HepG2 (cell line): ENCODE measurements at regions not wholly inside any gene's neighbourhood (a gene's known extent, or its start where the extent isn't known, plus 50 kb on each side); places are given as distances from the start of the nearest gene placed in this dataset.

ENCODE experiments used
- ATAC-seq: fragments of 200-7000 bp; cut with Tn5 transposase; 3 replicates; pipeline ENCODE4 v1.9.1; 2020; ENCODE audit warnings: mild to moderate bottlenecking, moderate library complexity
- BruUV-seq: library from RNA; stranded (reverse); fragments of 400-500 nt; replicated peaks from 2 replicates; lab custom pipeline; 2021; lab: Mats Ljungman, UMichigan
- CTCF ChIA-PET: fragments of 300-600 bp; formaldehyde crosslinking; extraction: SDS; loops from one replicate; lab custom pipeline; 2021; ENCODE audit warnings: low total read pairs, inconsistent platforms, low intra/inter-chr PET ratio; lab: Yijun Ruan, JAX
- POLR2A ChIA-PET: fragments of 350-600 bp; sonication (Branson Sonifier 250); formaldehyde crosslinking; loops from one replicate; lab custom pipeline; 2020; ENCODE audit warnings: antibody characterized with exemption, inconsistent platforms; lab: Yijun Ruan, JAX
- DNase-seq: peaks from one replicate; pipeline ENCODE4 v3.0.0-alpha.2; 2015; ENCODE audit warnings: low spot score
- FAIRE-seq: peaks from 3 replicates; lab custom pipeline; 2011; peaks lifted over from hg19 to GRCh38; lab: Jason Lieb, UNC
- H2AFZ ChIP-seq: one replicate; pipeline ENCODE4 v1.6.1; 2011; ENCODE audit warnings: low read length, inconsistent platforms
- H3K27ac ChIP-seq: fragments of 300-600 bp; 3 replicates; pipeline ENCODE4 v1.8.0; 2011; ENCODE audit warnings: mixed run types, mild to moderate bottlenecking, mixed read lengths, low read length, inconsistent platforms; ENCODE audit not compliant: insufficient read depth; ENCODE audit errors: extremely low read length
- H3K27me3 ChIP-seq, 2 experiments: fragments of 200-600 bp in 1 of 2; 2 replicates in 1 of 2; 3 replicates in 1 of 2; pipeline versions ENCODE4 v1.6.0 to v1.8.0; 2011; ENCODE audit warnings: low read length in 2 of 2, mild to moderate bottlenecking in 2 of 2, moderate library complexity in 2 of 2, inconsistent platforms in 1 of 2; ENCODE audit not compliant: insufficient read depth in 2 of 2, control insufficient read depth in 1 of 2
- H3K36me3 ChIP-seq, 2 experiments: fragments of 200-600 bp in 1 of 2; replicated peaks in 1 of 2; 2 replicates in 1 of 2; 3 replicates in 1 of 2; pipeline versions ENCODE4 v1.5.1 to v1.8.0; 2011; ENCODE audit warnings: low read length in 2 of 2, inconsistent platforms in 1 of 2; ENCODE audit not compliant: insufficient read depth in 2 of 2, control insufficient read depth in 1 of 2
- H3K4me1 ChIP-seq: 2 replicates; pipeline ENCODE4 v1.5.1; 2012; ENCODE audit warnings: low read length, inconsistent platforms; ENCODE audit not compliant: insufficient read depth
- H3K4me2 ChIP-seq: 2 replicates; pipeline ENCODE4 v1.6.0; 2011; ENCODE audit warnings: low read depth, low read length, inconsistent platforms
- H3K4me3 ChIP-seq, 3 experiments: fragments of 200-600 bp in 1 of 3; sonication (generic), shearing (Covaris generic) in 1 of 3; replicated peaks in 1 of 3; 2 replicates each; pipeline ENCODE4 v1.5.1; 2011 to 2016; ENCODE audit warnings: low read length in 3 of 3, inconsistent platforms in 2 of 3, low read depth in 2 of 3, mild to moderate bottlenecking in 2 of 3, control low read depth in 1 of 3, mixed read lengths in 1 of 3; ENCODE audit not compliant: insufficient read depth in 1 of 3
- H3K79me2 ChIP-seq: one replicate; pipeline ENCODE4 v1.6.1; 2011; ENCODE audit warnings: low read length, inconsistent platforms; ENCODE audit not compliant: insufficient read depth
- H3K9ac ChIP-seq: 2 replicates; pipeline ENCODE4 v1.6.0; 2011; ENCODE audit warnings: mild to moderate bottlenecking, low read depth, low read length, inconsistent platforms; ENCODE audit not compliant: insufficient read depth
- H3K9me3 ChIP-seq: 2 replicates; pipeline ENCODE4 v1.5.1; 2012; ENCODE audit warnings: mild to moderate bottlenecking, low read length
- H4K20me1 ChIP-seq: 2 replicates; pipeline ENCODE4 v1.6.0; 2011; ENCODE audit warnings: inconsistent platforms, mild to moderate bottlenecking, low read length, moderate library complexity; ENCODE audit not compliant: insufficient read depth
- CAMTA2 ChIP-seq: sonication (generic); formaldehyde crosslinking; IDR thresholded peaks from 2 replicates; pipeline ENCODE4 v1.4.0; 2020; ENCODE audit warnings: mild to moderate bottlenecking, missing genetic modification reagents, borderline replicate concordance
- DPF2 ChIP-seq: sonication (generic); formaldehyde crosslinking; IDR thresholded peaks from 2 replicates; pipeline ENCODE4 v1.4.0; 2020; ENCODE audit warnings: mild to moderate bottlenecking, low read depth, missing genetic modification reagents, borderline replicate concordance
- ERF ChIP-seq: IDR thresholded peaks from 2 replicates; pipeline ENCODE4 v1.6.1; 2018; ENCODE audit warnings: missing biosample characterization, missing genetic modification reagents
- FOXM1 ChIP-seq: sonication (generic); formaldehyde crosslinking; IDR thresholded peaks from 2 replicates; pipeline ENCODE4 v1.5.0; 2020; ENCODE audit warnings: missing genetic modification reagents
- GTF2F1 ChIP-seq: fragments of 150-350 bp; IDR thresholded peaks from 2 replicates; pipeline ENCODE4 v1.6.1; 2014; ENCODE audit warnings: low read length
- NFE2 ChIP-seq: sonication (generic); formaldehyde crosslinking; IDR thresholded peaks from 2 replicates; pipeline ENCODE4 v1.4.0; 2020; ENCODE audit warnings: missing genetic modification reagents
- NFKB2 ChIP-seq: sonication (generic); formaldehyde crosslinking; IDR thresholded peaks from 2 replicates; pipeline ENCODE4 v1.4.0; 2020; ENCODE audit warnings: missing genetic modification reagents, borderline replicate concordance
- PAWR ChIP-seq: sonication (generic); formaldehyde crosslinking; IDR thresholded peaks from 2 replicates; pipeline ENCODE4 v1.4.0; 2020; ENCODE audit warnings: missing genetic modification reagents, mild to moderate bottlenecking, borderline replicate concordance
- SPEN ChIP-seq: sonication (generic); formaldehyde crosslinking; IDR thresholded peaks from 2 replicates; pipeline ENCODE4 v1.5.1; 2020; ENCODE audit warnings: low read depth, mild to moderate bottlenecking, missing genetic modification reagents
- ZMAT3 ChIP-seq: sonication (generic); formaldehyde crosslinking; conservative IDR thresholded peaks from 2 replicates; pipeline ENCODE4 v1.7.0; 2021; ENCODE audit warnings: missing genetic modification reagents
- ZNF160 ChIP-seq: sonication (generic); formaldehyde crosslinking; IDR thresholded peaks from 2 replicates; pipeline ENCODE4 v1.8.0; 2022; ENCODE audit warnings: mild to moderate bottlenecking, inconsistent platforms, missing genetic modification reagents
- ZNF326 ChIP-seq: sonication (generic); formaldehyde crosslinking; IDR thresholded peaks from 2 replicates; pipeline ENCODE4 v1.4.0; 2020; ENCODE audit warnings: missing genetic modification reagents, borderline replicate concordance
- ZNF598 ChIP-seq: sonication (generic); formaldehyde crosslinking; IDR thresholded peaks from 2 replicates; pipeline ENCODE4 v1.5.1; 2020; ENCODE audit warnings: mild to moderate bottlenecking, missing genetic modification reagents, borderline replicate concordance
- ZNF790 ChIP-seq: sonication (generic); formaldehyde crosslinking; IDR thresholded peaks from 2 replicates; pipeline ENCODE4 v1.8.0; 2022; ENCODE audit warnings: missing genetic modification reagents, mild to moderate bottlenecking, borderline replicate concordance
- ZNF841 ChIP-seq: sonication (generic); formaldehyde crosslinking; IDR thresholded peaks from 2 replicates; pipeline ENCODE4 v1.8.1; 2023; ENCODE audit warnings: missing genetic modification reagents, borderline replicate concordance
- ZSCAN31 ChIP-seq: sonication (generic); formaldehyde crosslinking; IDR thresholded peaks from 2 replicates; pipeline ENCODE4 v1.5.0; 2020; ENCODE audit warnings: low read depth, mild to moderate bottlenecking, missing genetic modification reagents
- WGBS: methylation state at CpG from one replicate; pipeline ENCODE4 v1.1.6; 2017; ENCODE audit warnings: low lambda C conversion rate; 5-methylcytosine and 5-hydroxymethylcytosine counted together
- in situ Hi-C: cut with HindIII; loops from 2 replicates; pipeline ENCODE4 v1.10.0; 2017; ENCODE audit warnings: low pct_unique_long_range_greater_than_20kb; ENCODE audit not compliant: extremely low pct_ligation_motif_present
- intact Hi-C: fragments of 100-400 bp; cut with micrococcal nuclease; formaldehyde crosslinking; loops from one replicate; pipeline ENCODE4 v1.10.0; 2022; ENCODE audit not compliant: unreplicated experiment
- TF ChIP-seq, protein P1 (sequence below): sonication (generic); formaldehyde crosslinking; IDR thresholded peaks from 2 replicates; pipeline ENCODE4 v1.8.0; 2022; ENCODE audit warnings: missing genetic modification reagents, low read depth, mild to moderate bottlenecking, borderline replicate concordance
- TF ChIP-seq, protein P2 (sequence below): sonication (generic); formaldehyde crosslinking; IDR thresholded peaks from 2 replicates; pipeline ENCODE4 v1.8.0; 2022; ENCODE audit warnings: mild to moderate bottlenecking, missing genetic modification reagents; ENCODE audit not compliant: insufficient replicate concordance
- TF ChIP-seq, protein P3 (sequence below): sonication (generic); formaldehyde crosslinking; IDR thresholded peaks from 2 replicates; pipeline ENCODE4 v1.5.0; 2020; ENCODE audit warnings: missing genetic modification reagents
- TF ChIP-seq, protein P4 (sequence below): sonication (generic); formaldehyde crosslinking; IDR thresholded peaks from 2 replicates; pipeline ENCODE4 v1.9.0; 2021; ENCODE audit warnings: missing genetic modification reagents, mild to moderate bottlenecking, borderline replicate concordance

DNA sequence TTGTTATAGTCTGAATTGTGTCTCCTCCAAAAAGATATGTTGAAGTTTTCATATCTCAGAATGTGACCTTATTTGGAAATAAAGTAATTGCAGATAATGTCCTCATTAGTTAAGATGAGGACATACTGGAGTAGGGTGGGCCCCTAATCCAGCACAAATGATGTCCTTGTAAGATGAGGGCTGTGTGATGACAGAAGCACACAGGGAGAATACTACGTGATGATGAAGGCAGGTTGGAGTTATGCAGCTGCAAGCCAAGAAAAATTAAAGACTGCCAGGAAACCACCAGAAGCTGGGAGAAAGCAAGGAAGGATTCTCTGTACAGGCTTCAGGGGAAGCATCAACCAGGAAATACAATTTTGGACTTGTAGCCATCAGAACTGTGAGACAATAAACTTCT lies 58.3 kb upstream of the PNPT1 start:
- ChIA-PET POLR2A (no interaction called here), CTCF (no interaction called here)
- in situ Hi-C loops = no loop called here
- no peak overlapping the region for H2AFZ ChIP-seq
- H3K4me2 ChIP-seq = no peak overlapping the region
- no TSS peak for BruUV-seq
- DNase-seq (no peak), ATAC-seq (no peak), FAIRE-seq (no peak)
- H3K27me3 ChIP-seq = no peaks in the 10 kb centered on the region; a peak in 2 of 5 replicates
- H3K79me2 ChIP-seq = no peaks in the 10 kb centered on the region
- WGBS = 0% methylated on average over 1 of the region's 1 CpG
- TF ChIP-seq, protein P1, sequence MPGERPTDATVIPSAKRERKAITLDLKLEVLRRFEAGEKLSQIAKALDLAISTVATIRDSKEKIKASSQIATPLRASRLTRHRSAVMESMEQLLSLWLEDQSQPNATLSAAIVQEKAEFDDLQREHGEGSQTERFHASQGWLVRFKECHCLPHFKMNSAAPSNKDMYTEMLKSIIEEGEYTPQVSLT (CRISPR knock-in tag) = no peak
- TF ChIP-seq, protein P2, sequence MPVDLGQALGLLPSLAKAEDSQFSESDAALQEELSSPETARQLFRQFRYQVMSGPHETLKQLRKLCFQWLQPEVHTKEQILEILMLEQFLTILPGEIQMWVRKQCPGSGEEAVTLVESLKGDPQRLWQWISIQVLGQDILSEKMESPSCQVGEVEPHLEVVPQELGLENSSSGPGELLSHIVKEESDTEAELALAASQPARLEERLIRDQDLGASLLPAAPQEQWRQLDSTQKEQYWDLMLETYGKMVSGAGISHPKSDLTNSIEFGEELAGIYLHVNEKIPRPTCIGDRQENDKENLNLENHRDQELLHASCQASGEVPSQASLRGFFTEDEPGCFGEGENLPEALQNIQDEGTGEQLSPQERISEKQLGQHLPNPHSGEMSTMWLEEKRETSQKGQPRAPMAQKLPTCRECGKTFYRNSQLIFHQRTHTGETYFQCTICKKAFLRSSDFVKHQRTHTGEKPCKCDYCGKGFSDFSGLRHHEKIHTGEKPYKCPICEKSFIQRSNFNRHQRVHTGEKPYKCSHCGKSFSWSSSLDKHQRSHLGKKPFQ (CRISPR knock-in tag) = no peak
- no peak for TF ChIP-seq NFE2 (CRISPR knock-in tag)
- no peak for TF ChIP-seq ZMAT3 (CRISPR knock-in tag)
- TF ChIP-seq CAMTA2 (CRISPR knock-in tag) = no peak
- TF ChIP-seq ERF (CRISPR knock-in tag) = no peak
- TF ChIP-seq DPF2 (CRISPR knock-in tag) = no peak
- TF ChIP-seq ZNF160 (CRISPR knock-in tag) = no peak
- TF ChIP-seq FOXM1 (CRISPR knock-in tag) = no peak
- TF ChIP-seq, protein P3, sequence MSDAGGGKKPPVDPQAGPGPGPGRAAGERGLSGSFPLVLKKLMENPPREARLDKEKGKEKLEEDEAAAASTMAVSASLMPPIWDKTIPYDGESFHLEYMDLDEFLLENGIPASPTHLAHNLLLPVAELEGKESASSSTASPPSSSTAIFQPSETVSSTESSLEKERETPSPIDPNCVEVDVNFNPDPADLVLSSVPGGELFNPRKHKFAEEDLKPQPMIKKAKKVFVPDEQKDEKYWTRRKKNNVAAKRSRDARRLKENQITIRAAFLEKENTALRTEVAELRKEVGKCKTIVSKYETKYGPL = no peak
- no peak for TF ChIP-seq ZNF790
- no peak for TF ChIP-seq SPEN (CRISPR knock-in tag)
- no peak for TF ChIP-seq ZSCAN31 (CRISPR knock-in tag)
- TF ChIP-seq, protein P4, sequence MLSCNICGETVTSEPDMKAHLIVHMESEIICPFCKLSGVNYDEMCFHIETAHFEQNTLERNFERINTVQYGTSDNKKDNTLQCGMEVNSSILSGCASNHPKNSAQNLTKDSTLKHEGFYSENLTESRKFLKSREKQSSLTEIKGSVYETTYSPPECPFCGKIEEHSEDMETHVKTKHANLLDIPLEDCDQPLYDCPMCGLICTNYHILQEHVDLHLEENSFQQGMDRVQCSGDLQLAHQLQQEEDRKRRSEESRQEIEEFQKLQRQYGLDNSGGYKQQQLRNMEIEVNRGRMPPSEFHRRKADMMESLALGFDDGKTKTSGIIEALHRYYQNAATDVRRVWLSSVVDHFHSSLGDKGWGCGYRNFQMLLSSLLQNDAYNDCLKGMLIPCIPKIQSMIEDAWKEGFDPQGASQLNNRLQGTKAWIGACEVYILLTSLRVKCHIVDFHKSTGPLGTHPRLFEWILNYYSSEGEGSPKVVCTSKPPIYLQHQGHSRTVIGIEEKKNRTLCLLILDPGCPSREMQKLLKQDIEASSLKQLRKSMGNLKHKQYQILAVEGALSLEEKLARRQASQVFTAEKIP (CRISPR knock-in tag) = no peak
- no peak for TF ChIP-seq ZNF598 (CRISPR knock-in tag)
- no peak for TF ChIP-seq NFKB2
- no peak for TF ChIP-seq PAWR
- TF ChIP-seq ZNF326 (CRISPR knock-in tag) = no peak
- TF ChIP-seq ZNF841 (CRISPR knock-in tag) = no peak
- no peak for TF ChIP-seq GTF2F1
- TF ChIP-seq, all 625 proteins: peak for 0
- Histone ChIP-seq H3K4me1 (no peaks in the 10 kb centered on the region), H3K9me3 (no peaks in the 10 kb centered on the region), H3K9ac (no peak overlapping the region), H3K36me3 (no peaks in the 10 kb centered on the region), H4K20me1 (no peaks in the 10 kb centered on the region), H3K4me3 (no peak overlapping the region), H3K27ac (no peak overlapping the region)
- intact Hi-C loops = no loop called here
